HL-60 (cell line): ENCODE measurements at regions not wholly inside any gene's neighbourhood (a gene's known extent, or its start where the extent isn't known, plus 50 kb on each side); places are given as distances from the start of the nearest gene placed in this dataset.

Experiments
- DNase-seq, 2 experiments: peaks; one replicate each; pipeline ENCODE4 v3.0.0-alpha.2; 2010 to 2020; ENCODE audit warnings: low read depth in 1 of 2, low spot score in 1 of 2
- H3K27ac ChIP-seq: fragments of 250-450 bp; sonication (Bioruptor Pico); replicated peaks from 2 replicates; pipeline ENCODE4 v1.5.1; 2020; ENCODE audit warnings: mild to moderate bottlenecking, moderate library complexity
- H3K27me3 ChIP-seq: fragments of 250-450 bp; sonication (Bioruptor Pico); 2 replicates; pipeline ENCODE4 v1.5.1; 2021; ENCODE audit warnings: mild to moderate bottlenecking, moderate library complexity; ENCODE audit not compliant: insufficient read depth, poor library complexity, severe bottlenecking
- H3K4me3 ChIP-seq: replicated peaks from 2 replicates; pipeline ENCODE4 v1.5.1; 2011; ENCODE audit warnings: mild to moderate bottlenecking, control low read depth, low read length; ENCODE audit not compliant: insufficient read depth
- GABPA ChIP-seq: IDR thresholded peaks from 2 replicates; pipeline ENCODE4 v1.6.1; 2012; ENCODE audit warnings: low read depth
- POLR2AphosphoS5 ChIP-seq: IDR thresholded peaks from 2 replicates; pipeline ENCODE4 v1.6.1; 2012; ENCODE audit warnings: low read depth
- SPI1 ChIP-seq: IDR thresholded peaks from 2 replicates; pipeline ENCODE4 v1.6.1; 2012; ENCODE audit warnings: low read depth, mild to moderate bottlenecking, borderline replicate concordance
- TF ChIP-seq, protein P1 (sequence below): IDR thresholded peaks from 2 replicates; pipeline ENCODE4 v1.6.1; 2012; ENCODE audit warnings: low read depth; ENCODE audit not compliant: insufficient replicate concordance
- TF ChIP-seq, protein P2 (sequence below): IDR thresholded peaks from one replicate; pipeline ENCODE4 v1.5.1; 2011; ENCODE audit warnings: low read length, control low read depth, inconsistent platforms; ENCODE audit not compliant: insufficient read depth

DNA sequence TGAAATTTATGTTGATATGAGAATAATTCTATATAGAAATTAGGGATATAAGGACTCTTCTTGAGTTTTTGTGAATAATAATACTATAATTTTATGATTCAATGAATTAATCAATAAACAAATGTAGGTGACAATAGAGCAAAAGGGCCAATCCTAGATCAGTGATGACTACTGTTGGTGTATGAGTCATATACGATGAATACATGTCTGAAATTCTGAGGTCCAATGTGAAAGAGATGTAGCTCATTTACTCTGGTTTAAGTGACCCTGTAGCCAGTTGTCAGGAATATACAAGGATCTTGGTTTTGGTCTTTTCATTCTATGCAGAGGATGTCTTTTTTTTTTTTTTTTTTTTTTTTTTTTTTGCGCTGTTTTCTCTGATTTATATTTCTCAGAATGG is 72.1 kb upstream of the RTL1 start:
- Histone ChIP-seq H3K27ac (no peak overlapping the region), H3K27me3 (no peaks in the 10 kb centered on the region), H3K4me3 (no peak overlapping the region)
- DNase-seq: no peak
- no peak for TF ChIP-seq SPI1

DNA sequence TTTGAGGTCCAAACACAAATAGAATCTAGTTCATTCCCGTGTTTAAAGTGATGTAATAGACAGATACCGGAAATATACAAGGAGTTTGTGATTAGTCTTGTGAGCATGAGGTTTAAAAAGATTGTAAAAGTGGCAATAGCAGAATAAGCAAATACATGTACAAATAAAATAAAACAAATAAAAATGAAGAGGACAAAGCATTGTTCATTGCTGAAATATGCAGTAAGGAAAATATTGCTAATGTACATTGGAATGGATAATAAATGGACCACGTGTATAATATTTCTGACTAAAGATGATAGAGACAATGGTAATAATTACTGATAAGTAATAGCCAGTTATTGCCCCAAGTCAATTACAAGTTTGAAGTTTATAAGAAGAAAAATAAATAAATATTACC is 75.6 kb upstream of the RTL1 start:
- TF ChIP-seq, protein P1, sequence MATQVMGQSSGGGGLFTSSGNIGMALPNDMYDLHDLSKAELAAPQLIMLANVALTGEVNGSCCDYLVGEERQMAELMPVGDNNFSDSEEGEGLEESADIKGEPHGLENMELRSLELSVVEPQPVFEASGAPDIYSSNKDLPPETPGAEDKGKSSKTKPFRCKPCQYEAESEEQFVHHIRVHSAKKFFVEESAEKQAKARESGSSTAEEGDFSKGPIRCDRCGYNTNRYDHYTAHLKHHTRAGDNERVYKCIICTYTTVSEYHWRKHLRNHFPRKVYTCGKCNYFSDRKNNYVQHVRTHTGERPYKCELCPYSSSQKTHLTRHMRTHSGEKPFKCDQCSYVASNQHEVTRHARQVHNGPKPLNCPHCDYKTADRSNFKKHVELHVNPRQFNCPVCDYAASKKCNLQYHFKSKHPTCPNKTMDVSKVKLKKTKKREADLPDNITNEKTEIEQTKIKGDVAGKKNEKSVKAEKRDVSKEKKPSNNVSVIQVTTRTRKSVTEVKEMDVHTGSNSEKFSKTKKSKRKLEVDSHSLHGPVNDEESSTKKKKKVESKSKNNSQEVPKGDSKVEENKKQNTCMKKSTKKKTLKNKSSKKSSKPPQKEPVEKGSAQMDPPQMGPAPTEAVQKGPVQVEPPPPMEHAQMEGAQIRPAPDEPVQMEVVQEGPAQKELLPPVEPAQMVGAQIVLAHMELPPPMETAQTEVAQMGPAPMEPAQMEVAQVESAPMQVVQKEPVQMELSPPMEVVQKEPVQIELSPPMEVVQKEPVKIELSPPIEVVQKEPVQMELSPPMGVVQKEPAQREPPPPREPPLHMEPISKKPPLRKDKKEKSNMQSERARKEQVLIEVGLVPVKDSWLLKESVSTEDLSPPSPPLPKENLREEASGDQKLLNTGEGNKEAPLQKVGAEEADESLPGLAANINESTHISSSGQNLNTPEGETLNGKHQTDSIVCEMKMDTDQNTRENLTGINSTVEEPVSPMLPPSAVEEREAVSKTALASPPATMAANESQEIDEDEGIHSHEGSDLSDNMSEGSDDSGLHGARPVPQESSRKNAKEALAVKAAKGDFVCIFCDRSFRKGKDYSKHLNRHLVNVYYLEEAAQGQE: no peak
- TF ChIP-seq, protein P2, sequence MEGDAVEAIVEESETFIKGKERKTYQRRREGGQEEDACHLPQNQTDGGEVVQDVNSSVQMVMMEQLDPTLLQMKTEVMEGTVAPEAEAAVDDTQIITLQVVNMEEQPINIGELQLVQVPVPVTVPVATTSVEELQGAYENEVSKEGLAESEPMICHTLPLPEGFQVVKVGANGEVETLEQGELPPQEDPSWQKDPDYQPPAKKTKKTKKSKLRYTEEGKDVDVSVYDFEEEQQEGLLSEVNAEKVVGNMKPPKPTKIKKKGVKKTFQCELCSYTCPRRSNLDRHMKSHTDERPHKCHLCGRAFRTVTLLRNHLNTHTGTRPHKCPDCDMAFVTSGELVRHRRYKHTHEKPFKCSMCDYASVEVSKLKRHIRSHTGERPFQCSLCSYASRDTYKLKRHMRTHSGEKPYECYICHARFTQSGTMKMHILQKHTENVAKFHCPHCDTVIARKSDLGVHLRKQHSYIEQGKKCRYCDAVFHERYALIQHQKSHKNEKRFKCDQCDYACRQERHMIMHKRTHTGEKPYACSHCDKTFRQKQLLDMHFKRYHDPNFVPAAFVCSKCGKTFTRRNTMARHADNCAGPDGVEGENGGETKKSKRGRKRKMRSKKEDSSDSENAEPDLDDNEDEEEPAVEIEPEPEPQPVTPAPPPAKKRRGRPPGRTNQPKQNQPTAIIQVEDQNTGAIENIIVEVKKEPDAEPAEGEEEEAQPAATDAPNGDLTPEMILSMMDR: no peak
- TF ChIP-seq GABPA (no peak), POLR2AphosphoS5 (no peak), SPI1 (no peak)
- no peaks in the 10 kb centered on the region for H3K27me3 ChIP-seq
- H3K4me3 ChIP-seq: no peak overlapping the region
- H3K27ac ChIP-seq: no peak overlapping the region
- DNase-seq: no peak

DNA sequence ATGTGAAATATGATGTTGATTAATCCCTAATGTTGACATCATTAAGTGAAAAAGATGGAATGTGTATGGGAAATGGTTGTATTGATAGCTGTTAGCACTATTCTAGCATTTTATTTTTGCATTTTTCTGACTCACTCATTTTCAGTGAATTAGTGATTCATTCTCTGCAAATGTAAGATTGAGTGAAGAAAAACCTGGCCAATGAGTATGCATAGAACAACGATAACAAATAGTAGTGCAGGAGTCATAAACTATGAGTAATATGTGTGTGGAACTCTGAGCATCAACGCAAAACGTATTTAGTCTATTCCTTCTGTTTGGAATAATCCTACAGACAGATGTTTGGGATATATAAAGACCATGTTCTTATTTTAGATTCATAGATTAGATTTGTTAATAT is 76.3 kb upstream of the RTL1 start:
- DNase-seq: no peak
- Histone ChIP-seq H3K27me3 (no peaks in the 10 kb centered on the region), H3K27ac (no peak overlapping the region), H3K4me3 (no peak overlapping the region)
- TF ChIP-seq, protein P1: no peak

DNA sequence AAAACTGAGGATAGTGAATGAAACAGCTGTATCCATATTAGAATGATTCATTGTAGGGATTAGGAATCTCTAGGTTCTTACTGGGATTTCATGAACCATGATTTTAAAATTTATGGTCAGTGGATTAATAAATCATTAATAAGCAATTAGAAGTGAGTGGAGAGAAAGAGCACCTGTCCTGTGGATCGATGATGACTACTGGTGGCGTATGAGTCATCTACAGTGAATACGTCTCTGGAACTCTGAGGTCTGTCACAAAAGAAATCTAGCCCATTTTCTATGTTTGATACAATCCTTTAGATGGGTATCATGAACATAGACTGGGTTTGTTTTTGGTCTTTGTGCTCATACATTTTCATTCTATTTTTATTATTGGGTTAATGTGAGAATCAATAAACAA is 77.3 kb upstream of the RTL1 start:
- no peak overlapping the region for H3K4me3 ChIP-seq
- no peaks in the 10 kb centered on the region for H3K27me3 ChIP-seq
- H3K27ac ChIP-seq: no peak overlapping the region
- DNase-seq: no peak
- TF ChIP-seq, protein P1: no peak
- TF ChIP-seq, protein P2: no peak
- TF ChIP-seq SPI1 (no peak), GABPA (no peak), POLR2AphosphoS5 (no peak)
